ENCODE measurements at regions not wholly inside any gene's neighbourhood (a gene's known extent, or its start where the extent isn't known, plus 50 kb on each side); places are given as distances from the start of the nearest gene placed in this dataset.

- TF ChIP-seq CTCF (conservative IDR thresholded peaks at IDR 0.05; ENCODE audit: low read length) (no peak), EZH2phosphoT487 (IDR thresholded peaks at IDR 0.05; ENCODE audit: borderline replicate concordance, low read depth, low read length) (no peak)
These were observed 122.6 kb downstream of the NPIPB5 start for GRCh38 chr16:22633280-22633679.

All from OCI-LY7 (cell line).